ENCODE measurements at regions not wholly inside any gene's neighbourhood (a gene's known extent, or its start where the extent isn't known, plus 50 kb on each side); places are given as distances from the start of the nearest gene placed in this dataset.
A peak's percentile ranks its signal among the peaks of the same experiment; 100 is the strongest.

- no peak for TF ChIP-seq NR3C1 (CRISPR knock-in tag; IDR thresholded peaks at IDR 0.05)
- TF ChIP-seq U2AF2 (IDR thresholded peaks at IDR 0.05; ENCODE audit: low read depth, low read length), result no peak
- TF ChIP-seq PHF21A (CRISPR knock-in tag; IDR thresholded peaks at IDR 0.05), result 0 out of 2 replicates have a peak, but pooled peaks have one; percentile 22
- no peak for TF ChIP-seq ZKSCAN1 (IDR thresholded peaks at IDR 0.05; ENCODE audit: low read length)
- TF ChIP-seq KLF15 (CRISPR knock-in tag; IDR thresholded peaks at IDR 0.05; ENCODE audit: borderline replicate concordance), result no peak
- TF ChIP-seq ZNF17 (CRISPR knock-in tag; IDR thresholded peaks at IDR 0.05), result no peak
- no peak for TF ChIP-seq FLYWCH1 (CRISPR knock-in tag; IDR thresholded peaks at IDR 0.05)
- TF ChIP-seq ZNF264 (CRISPR knock-in tag; IDR thresholded peaks at IDR 0.05), result no peak
- TF ChIP-seq FOXM1 (CRISPR knock-in tag; IDR thresholded peaks at IDR 0.05), result no peak
- no peak for TF ChIP-seq DNMT1 (CRISPR knock-in tag; IDR thresholded peaks at IDR 0.05)
- TF ChIP-seq ZIK1 (CRISPR knock-in tag; IDR thresholded peaks at IDR 0.05; ENCODE audit: borderline replicate concordance, low read depth), result no peak
- no peak for TF ChIP-seq KLF9 (CRISPR knock-in tag; IDR thresholded peaks at IDR 0.05; ENCODE audit: low read depth)
- TF ChIP-seq, protein P1, sequence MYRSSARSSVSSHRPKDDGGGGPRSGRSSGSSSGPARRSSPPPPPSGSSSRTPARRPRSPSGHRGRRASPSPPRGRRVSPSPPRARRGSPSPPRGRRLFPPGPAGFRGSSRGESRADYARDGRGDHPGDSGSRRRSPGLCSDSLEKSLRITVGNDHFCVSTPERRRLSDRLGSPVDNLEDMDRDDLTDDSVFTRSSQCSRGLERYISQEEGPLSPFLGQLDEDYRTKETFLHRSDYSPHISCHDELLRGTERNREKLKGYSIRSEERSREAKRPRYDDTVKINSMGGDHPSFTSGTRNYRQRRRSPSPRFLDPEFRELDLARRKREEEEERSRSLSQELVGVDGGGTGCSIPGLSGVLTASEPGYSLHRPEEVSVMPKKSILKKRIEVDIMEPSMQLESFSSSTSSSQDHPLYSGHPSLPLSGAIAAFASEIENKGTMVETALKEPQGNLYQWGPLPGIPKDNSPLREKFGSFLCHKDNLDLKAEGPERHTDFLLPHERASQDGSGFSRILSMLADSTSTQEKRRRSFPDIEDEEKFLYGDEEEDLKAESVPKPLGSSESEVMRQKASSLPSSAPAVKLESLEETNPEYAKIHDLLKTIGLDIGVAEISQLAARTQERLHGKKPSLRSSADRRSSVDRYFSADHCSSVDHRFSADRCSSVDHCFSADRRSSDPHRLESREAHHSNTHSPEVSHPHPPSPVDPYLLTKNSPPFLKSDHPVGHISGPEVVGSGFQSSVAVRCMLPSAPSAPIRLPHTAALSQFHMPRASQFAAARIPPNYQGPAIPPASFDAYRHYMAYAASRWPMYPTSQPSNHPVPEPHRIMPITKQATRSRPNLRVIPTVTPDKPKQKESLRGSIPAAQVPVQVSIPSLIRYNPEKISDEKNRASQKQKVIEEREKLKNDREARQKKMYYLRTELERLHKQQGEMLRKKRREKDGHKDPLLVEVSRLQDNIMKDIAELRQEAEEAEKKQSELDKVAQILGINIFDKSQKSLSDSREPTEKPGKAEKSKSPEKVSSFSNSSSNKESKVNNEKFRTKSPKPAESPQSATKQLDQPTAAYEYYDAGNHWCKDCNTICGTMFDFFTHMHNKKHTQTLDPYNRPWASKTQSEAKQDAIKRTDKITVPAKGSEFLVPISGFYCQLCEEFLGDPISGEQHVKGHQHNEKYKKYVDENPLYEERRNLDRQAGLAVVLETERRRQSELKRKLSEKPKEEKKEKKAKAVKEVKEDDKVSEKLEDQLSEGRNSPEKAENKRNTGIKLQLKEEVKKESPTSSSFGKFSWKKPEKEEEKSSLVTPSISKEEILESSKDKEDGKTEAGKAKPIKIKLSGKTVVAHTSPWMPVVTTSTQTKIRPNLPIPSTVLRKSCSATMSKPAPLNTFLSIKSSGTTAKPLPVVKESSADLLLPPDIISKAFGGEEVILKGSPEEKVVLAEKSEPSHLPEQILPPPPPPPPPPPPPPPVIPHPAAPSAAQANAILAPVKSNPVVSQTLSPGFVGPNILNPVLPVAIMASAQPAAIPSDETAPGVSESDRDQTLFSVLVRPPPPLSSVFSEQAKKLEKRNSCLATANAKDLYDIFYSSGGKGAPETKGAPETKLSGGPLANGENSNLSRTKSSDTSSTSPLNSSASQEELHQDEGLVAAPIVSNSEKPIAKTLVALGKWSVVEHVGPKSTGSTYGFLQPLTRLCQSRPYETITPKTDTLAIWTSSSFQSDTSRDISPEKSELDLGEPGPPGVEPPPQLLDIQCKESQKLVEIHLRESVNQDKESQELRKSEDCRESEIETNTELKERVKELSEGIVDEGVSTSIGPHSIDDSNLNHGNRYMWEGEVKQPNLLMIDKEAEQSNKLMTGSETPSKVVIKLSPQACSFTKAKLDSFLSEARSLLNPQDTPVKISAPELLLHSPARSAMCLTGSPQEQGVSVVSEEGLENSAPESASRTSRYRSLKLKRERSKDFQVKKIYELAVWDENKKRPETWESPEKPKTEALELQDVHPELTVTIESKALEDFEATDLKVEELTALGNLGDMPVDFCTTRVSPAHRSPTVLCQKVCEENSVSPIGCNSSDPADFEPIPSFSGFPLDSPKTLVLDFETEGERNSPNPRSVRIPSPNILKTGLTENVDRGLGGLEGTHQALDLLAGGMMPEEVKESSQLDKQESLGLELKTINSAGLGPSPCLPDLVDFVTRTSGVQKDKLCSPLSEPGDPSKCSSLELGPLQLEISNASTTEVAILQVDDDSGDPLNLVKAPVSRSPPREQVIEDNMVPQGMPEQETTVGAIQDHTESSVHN (CRISPR knock-in tag; IDR thresholded peaks at IDR 0.05), result no peak
- no peak for TF ChIP-seq MIER3 (CRISPR knock-in tag; IDR thresholded peaks at IDR 0.05; ENCODE audit: borderline replicate concordance)
- TF ChIP-seq ZNF501 (CRISPR knock-in tag; IDR thresholded peaks at IDR 0.05), result no peak
- TF ChIP-seq SP4 (CRISPR knock-in tag; IDR thresholded peaks at IDR 0.05), result no peak
- TF ChIP-seq ZNF773 (CRISPR knock-in tag; IDR thresholded peaks at IDR 0.05; ENCODE audit: borderline replicate concordance), result no peak
Observed at GRCh38 chr1:43008115-43009060, 49.7 kb upstream of the SLC2A1 start (continued).

Data from HepG2 (cell line).